Breast epithelium (tissue), 3 donors: ENCODE measurements at regions not wholly inside any gene's neighbourhood (a gene's known extent, or its start where the extent isn't known, plus 50 kb on each side); places are given as distances from the start of the nearest gene placed in this dataset.

Experiments used
- POLR2AphosphoS5 ChIP-seq, 3 donors: sonication (generic); formaldehyde crosslinking; IDR thresholded peaks; one replicate each; pipeline ENCODE4 v1.6.1; 2017; ENCODE audit warnings: antibody characterized with exemption in 3 of 3
- TF ChIP-seq, protein P1 (sequence below), 3 donors: fragments of 450-650 bp; IDR thresholded peaks; one replicate each; pipeline ENCODE4 v1.5.1; 2016 to 2017; ENCODE audit warnings: antibody characterized with exemption in 3 of 3, mild to moderate bottlenecking in 3 of 3, moderate library complexity in 3 of 3

DNA sequence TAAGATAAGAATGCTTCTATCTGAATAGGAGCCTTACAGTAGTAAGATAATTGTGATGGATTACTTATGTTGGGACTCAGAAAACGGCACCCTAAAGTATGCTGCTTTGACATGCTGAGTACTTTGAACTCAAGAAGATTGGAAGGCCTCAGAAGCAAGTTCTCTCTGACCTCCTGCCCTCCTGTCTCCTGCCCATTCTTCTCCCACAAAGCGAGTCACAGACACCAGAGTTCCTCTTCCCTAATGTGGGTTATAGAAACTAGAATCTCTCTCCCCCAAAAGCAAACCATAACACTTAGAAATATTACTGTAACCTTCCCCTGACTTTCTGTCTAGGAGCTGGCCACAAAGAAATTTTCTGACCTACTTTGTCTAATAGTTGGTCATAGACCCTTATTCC lies 76.5 kb downstream of the DDIT4L start:
- TF ChIP-seq, protein P1, sequence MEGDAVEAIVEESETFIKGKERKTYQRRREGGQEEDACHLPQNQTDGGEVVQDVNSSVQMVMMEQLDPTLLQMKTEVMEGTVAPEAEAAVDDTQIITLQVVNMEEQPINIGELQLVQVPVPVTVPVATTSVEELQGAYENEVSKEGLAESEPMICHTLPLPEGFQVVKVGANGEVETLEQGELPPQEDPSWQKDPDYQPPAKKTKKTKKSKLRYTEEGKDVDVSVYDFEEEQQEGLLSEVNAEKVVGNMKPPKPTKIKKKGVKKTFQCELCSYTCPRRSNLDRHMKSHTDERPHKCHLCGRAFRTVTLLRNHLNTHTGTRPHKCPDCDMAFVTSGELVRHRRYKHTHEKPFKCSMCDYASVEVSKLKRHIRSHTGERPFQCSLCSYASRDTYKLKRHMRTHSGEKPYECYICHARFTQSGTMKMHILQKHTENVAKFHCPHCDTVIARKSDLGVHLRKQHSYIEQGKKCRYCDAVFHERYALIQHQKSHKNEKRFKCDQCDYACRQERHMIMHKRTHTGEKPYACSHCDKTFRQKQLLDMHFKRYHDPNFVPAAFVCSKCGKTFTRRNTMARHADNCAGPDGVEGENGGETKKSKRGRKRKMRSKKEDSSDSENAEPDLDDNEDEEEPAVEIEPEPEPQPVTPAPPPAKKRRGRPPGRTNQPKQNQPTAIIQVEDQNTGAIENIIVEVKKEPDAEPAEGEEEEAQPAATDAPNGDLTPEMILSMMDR (IDR thresholded peaks at IDR 0.05), result no peak
- TF ChIP-seq POLR2AphosphoS5 (IDR thresholded peaks at IDR 0.05), result no peak
